Liver (tissue), 8 donors: ENCODE measurements at regions not wholly inside any gene's neighbourhood (a gene's known extent, or its start where the extent isn't known, plus 50 kb on each side); places are given as distances from the start of the nearest gene placed in this dataset.

Experiments
- DNase-seq: peaks from one replicate; pipeline ENCODE4 v3.0.0-alpha.2; 2017; ENCODE audit warnings: low spot score
- H3K27ac ChIP-seq, 2 donors: one replicate each; pipeline ENCODE4 v1.7.0; 2013; ENCODE audit warnings: inconsistent platforms in 2 of 2, low read length in 2 of 2, control low read depth in 1 of 2, low read depth in 1 of 2, mild to moderate bottlenecking in 1 of 2
- H3K27me3 ChIP-seq, 4 donors: one replicate each; pipeline versions ENCODE4 v1.6.1 to v1.7.0; 2013; ENCODE audit warnings: low read length in 3 of 4, inconsistent platforms in 1 of 4, mild to moderate bottlenecking in 1 of 4, moderate library complexity in 1 of 4; ENCODE audit not compliant: control insufficient read depth in 4 of 4, insufficient read depth in 4 of 4
- H3K36me3 ChIP-seq, 4 donors: one replicate each; pipeline versions ENCODE4 v1.6.1 to v1.7.0; 2013; ENCODE audit warnings: low read length in 3 of 4, mild to moderate bottlenecking in 3 of 4, low read depth in 1 of 4, moderate library complexity in 1 of 4; ENCODE audit not compliant: control insufficient read depth in 4 of 4, insufficient read depth in 3 of 4
- H3K4me1 ChIP-seq, 4 donors: one replicate each; pipeline versions ENCODE4 v1.6.1 to v1.7.0; 2013; ENCODE audit warnings: low read length in 3 of 4, mild to moderate bottlenecking in 3 of 4, moderate library complexity in 1 of 4; ENCODE audit not compliant: control insufficient read depth in 4 of 4, insufficient read depth in 4 of 4
- H3K4me3 ChIP-seq, 3 donors: one replicate each; pipeline versions ENCODE4 v1.6.1 to v1.7.0; 2013; ENCODE audit warnings: low read length in 3 of 3, control low read depth in 1 of 3, low read depth in 1 of 3, mild to moderate bottlenecking in 1 of 3
- H3K9ac ChIP-seq, 2 donors: one replicate each; pipeline ENCODE4 v1.7.0; 2013; ENCODE audit warnings: low read length in 2 of 2, mild to moderate bottlenecking in 2 of 2, moderate library complexity in 2 of 2, control low read depth in 1 of 2, low read depth in 1 of 2
- H3K9me3 ChIP-seq, 4 donors: one replicate each; pipeline versions ENCODE4 v1.6.1 to v1.7.0; 2013; ENCODE audit warnings: low read length in 3 of 4; ENCODE audit not compliant: control insufficient read depth in 4 of 4
- ATF3 ChIP-seq: IDR thresholded peaks from 2 replicates; pipeline ENCODE4 v1.6.1; 2016; ENCODE audit warnings: antibody characterized with exemption
- CTCF ChIP-seq: fragments of 150-350 bp; IDR thresholded peaks from 2 replicates; pipeline ENCODE4 v1.5.1; 2017; ENCODE audit warnings: improper control_type of control experiment, low read depth, low read length; ENCODE audit not compliant: missing input control
- EGR1 ChIP-seq, 2 donors: IDR thresholded peaks; 2 replicates each; pipeline ENCODE4 v1.6.1; 2016 to 2018; ENCODE audit warnings: antibody characterized with exemption in 2 of 2, low read depth in 2 of 2
- FOXA1 ChIP-seq: IDR thresholded peaks from 2 replicates; pipeline ENCODE4 v1.6.1; 2016; ENCODE audit warnings: antibody characterized with exemption
- FOXA2 ChIP-seq: IDR thresholded peaks from 2 replicates; pipeline ENCODE4 v1.6.1; 2016; ENCODE audit warnings: antibody characterized with exemption
- GABPA ChIP-seq, 2 donors: IDR thresholded peaks in 1 of 2; conservative IDR thresholded peaks in 1 of 2; 2 replicates each; pipeline ENCODE4 v1.6.1; 2016; ENCODE audit warnings: antibody characterized with exemption in 2 of 2, mild to moderate bottlenecking in 1 of 2, moderate library complexity in 1 of 2
- HNF4A ChIP-seq, 2 donors: conservative IDR thresholded peaks; 2 replicates each; pipeline ENCODE4 v1.6.1; 2016; ENCODE audit warnings: antibody characterized with exemption in 2 of 2, mild to moderate bottlenecking in 2 of 2
- HNF4G ChIP-seq: IDR thresholded peaks from 2 replicates; pipeline ENCODE4 v1.6.1; 2016; ENCODE audit warnings: antibody characterized with exemption
- JUND ChIP-seq, 2 donors: IDR thresholded peaks; 2 replicates each; pipeline ENCODE4 v1.6.1; 2016; ENCODE audit warnings: antibody characterized with exemption in 2 of 2
- RAD21 ChIP-seq, 2 donors: IDR thresholded peaks; 2 replicates each; pipeline ENCODE4 v1.6.1; 2016; ENCODE audit warnings: antibody characterized with exemption in 2 of 2, mild to moderate bottlenecking in 2 of 2
- REST ChIP-seq: IDR thresholded peaks from 2 replicates; pipeline ENCODE4 v1.6.1; 2016; ENCODE audit warnings: antibody characterized with exemption, mild to moderate bottlenecking
- RXRA ChIP-seq, 2 donors: IDR thresholded peaks; 2 replicates each; pipeline ENCODE4 v1.6.1; 2017 to 2018; ENCODE audit warnings: antibody characterized with exemption in 2 of 2, mild to moderate bottlenecking in 1 of 2
- SP1 ChIP-seq: IDR thresholded peaks from 2 replicates; pipeline ENCODE4 v1.6.1; 2018; ENCODE audit warnings: antibody characterized with exemption, mild to moderate bottlenecking
- TAF1 ChIP-seq: conservative IDR thresholded peaks from 2 replicates; pipeline ENCODE4 v1.6.1; 2016; ENCODE audit warnings: antibody characterized with exemption, mild to moderate bottlenecking
- ZBTB33 ChIP-seq: IDR thresholded peaks from 2 replicates; pipeline ENCODE4 v1.6.1; 2016; ENCODE audit warnings: antibody characterized with exemption
- WGBS: extraction: QIAGEN DNeasy Blood & Tissue Kit; methylation state at CpG from one replicate; pipeline ENCODE4 v1.1.7; 2013; 5-methylcytosine and 5-hydroxymethylcytosine counted together
- TF ChIP-seq, protein P1 (sequence below): IDR thresholded peaks from 2 replicates; pipeline ENCODE4 v1.6.1; 2016; ENCODE audit warnings: antibody characterized with exemption
- donor health status: healthy.
- donor health status: healthy.
- donor health status: healthy.
- donor health status: healthy.
- donor health status: healthy.

DNA sequence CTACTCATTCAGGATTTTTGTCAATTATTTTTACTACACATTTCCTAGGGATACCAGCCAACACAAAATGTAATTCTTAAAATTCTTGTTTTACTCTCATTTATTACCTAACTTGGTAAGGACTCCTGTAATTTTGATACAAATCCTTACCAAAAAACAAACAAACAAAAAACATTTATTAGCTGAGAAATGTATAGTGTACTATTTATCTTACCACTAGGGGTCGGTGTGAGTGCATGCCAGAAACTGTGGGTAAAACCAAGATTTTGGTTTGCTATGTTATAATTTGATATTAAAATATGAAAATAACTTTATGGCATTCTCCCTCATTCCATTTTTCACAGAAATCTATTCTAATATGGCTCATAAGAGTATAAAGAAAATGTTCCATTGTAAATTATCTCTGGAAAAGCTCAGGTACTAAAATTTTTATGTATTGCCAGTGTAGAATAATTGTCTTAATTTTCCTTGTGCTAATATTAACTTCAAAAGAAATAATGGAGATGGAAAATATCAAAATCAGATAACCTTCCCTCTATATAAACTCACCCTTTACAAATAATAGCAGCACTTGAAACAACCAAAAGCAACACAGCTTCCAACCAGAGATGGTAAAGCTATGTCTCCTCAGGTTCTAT lies 290.8 kb upstream of the PCDH15 start:
- TF ChIP-seq JUND (IDR thresholded peaks at IDR 0.05) (no peak), REST (no peak), EGR1 (IDR thresholded peaks at IDR 0.05; ENCODE audit: low read depth in 2 of 2) (no peak), HNF4A (conservative IDR thresholded peaks at IDR 0.05) (no peak), RAD21 (IDR thresholded peaks at IDR 0.05) (peak; percentile 75 to 76), ATF3 (no peak), HNF4G (no peak), FOXA2 (no peak), CTCF (peak; percentile 49), TAF1 (no peak), GABPA (IDR thresholded peaks at IDR 0.05 in 1 of 2, conservative IDR thresholded peaks at IDR 0.05 in 1 of 2) (no peak)
- DNase-seq, result no peak
- H3K27me3 ChIP-seq, result no peaks in the 10 kb centered on the region
- H3K4me1 ChIP-seq, result no peaks in the 10 kb centered on the region
- H3K27ac ChIP-seq, result no peak overlapping the region
- no peaks in the 10 kb centered on the region for H3K9me3 ChIP-seq
- H3K36me3 ChIP-seq, result no peaks in the 10 kb centered on the region
- H3K9ac ChIP-seq, result no peak overlapping the region
- H3K4me3 ChIP-seq, result no peak overlapping the region
- 0% methylated on average over 1 of the region's 1 CpG for WGBS

- WGBS, result 53% methylated on average over 1 of the region's 1 CpG
- H3K9ac ChIP-seq, result no peak overlapping the region
- no peak for TF ChIP-seq HNF4G
Observed at GRCh38 chr10:55078121-55078520, 277.1 kb upstream of the PCDH15 start.

DNA sequence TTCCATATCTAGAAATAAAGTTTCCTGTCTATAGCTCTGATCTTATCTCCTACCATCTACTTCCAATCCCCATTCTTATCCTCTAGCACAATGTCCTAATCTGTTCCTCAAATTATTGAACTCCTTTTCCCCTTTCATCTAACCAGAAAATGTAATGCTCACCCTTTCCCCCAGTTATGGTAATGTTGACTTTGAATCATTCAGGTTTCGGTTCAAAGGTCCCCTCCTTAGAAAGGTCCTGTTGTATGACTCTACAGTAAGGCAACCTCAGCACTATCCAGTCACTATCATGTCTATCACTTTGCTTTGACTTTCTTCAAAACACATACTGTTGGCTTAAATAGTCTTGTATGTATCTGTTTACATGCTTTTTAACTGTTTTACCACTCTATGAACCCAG lies 264.2 kb upstream of the PCDH15 start:
- no peak for DNase-seq
- WGBS, result 65% methylated on average over 1 of the region's 1 CpG
- TF ChIP-seq SP1 (no peak), HNF4A (conservative IDR thresholded peaks at IDR 0.05) (no peak), JUND (IDR thresholded peaks at IDR 0.05) (no peak), RAD21 (IDR thresholded peaks at IDR 0.05) (no peak), GABPA (IDR thresholded peaks at IDR 0.05 in 1 of 2, conservative IDR thresholded peaks at IDR 0.05 in 1 of 2) (no peak), RXRA (IDR thresholded peaks at IDR 0.05) (no peak), TAF1 (no peak), ZBTB33 (no peak), ATF3 (no peak), CTCF (no peak), FOXA2 (no peak), HNF4G (no peak), FOXA1 (no peak), EGR1 (IDR thresholded peaks at IDR 0.05; ENCODE audit: low read depth in 2 of 2) (no peak)
- TF ChIP-seq, protein P1, sequence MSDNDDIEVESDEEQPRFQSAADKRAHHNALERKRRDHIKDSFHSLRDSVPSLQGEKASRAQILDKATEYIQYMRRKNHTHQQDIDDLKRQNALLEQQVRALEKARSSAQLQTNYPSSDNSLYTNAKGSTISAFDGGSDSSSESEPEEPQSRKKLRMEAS, result no peak

More at GRCh38 chr10:55078121-55078520, 277.1 kb upstream of the PCDH15 start:
- no peak for DNase-seq
- no peak overlapping the region for H3K4me3 ChIP-seq
- H3K36me3 ChIP-seq, result no peaks in the 10 kb centered on the region
- no peaks in the 10 kb centered on the region for H3K9me3 ChIP-seq
- no peaks in the 10 kb centered on the region for H3K4me1 ChIP-seq
- H3K27ac ChIP-seq, result no peak overlapping the region
- no peaks in the 10 kb centered on the region for H3K27me3 ChIP-seq

More for the DNA sequence above, 264.2 kb upstream of the PCDH15 start:
- H3K36me3 ChIP-seq, result no peaks in the 10 kb centered on the region
- H3K9ac ChIP-seq, result no peak overlapping the region
- H3K4me1 ChIP-seq, result no peaks in the 10 kb centered on the region
- no peaks in the 10 kb centered on the region for H3K27me3 ChIP-seq
- H3K4me3 ChIP-seq, result no peak overlapping the region
- H3K27ac ChIP-seq, result no peak overlapping the region
- no peaks in the 10 kb centered on the region for H3K9me3 ChIP-seq
